GM23338 (cell line): ENCODE measurements at regions not wholly inside any gene's neighbourhood (a gene's known extent, or its start where the extent isn't known, plus 50 kb on each side); places are given as distances from the start of the nearest gene placed in this dataset.
A peak's percentile ranks its signal among the peaks of the same experiment; 100 is the strongest.

Source experiments
- ATAC-seq: fragments of 200-7000 bp; cut with Tn5 transposase; 3 replicates; pipeline ENCODE4 v1.9.1; 2020
- DNase-seq: peaks from one replicate; pipeline ENCODE4 v3.0.0-alpha.2; 2015; ENCODE audit warnings: low spot score
- H2AFZ ChIP-seq: fragments of 200-600 bp; sonication (generic); 2 replicates; pipeline ENCODE4 v1.8.0; 2016; ENCODE audit warnings: antibody characterized with exemption, mild to moderate bottlenecking, moderate library complexity
- H3F3A ChIP-seq: fragments of 200-600 bp; sonication (generic); replicated peaks from 2 replicates; pipeline ENCODE4 v1.8.0; 2017; ENCODE audit warnings: antibody characterized with exemption, mixed run types, low read depth
- H3K27ac ChIP-seq: fragments of 200-600 bp; sonication (generic); 2 replicates; pipeline ENCODE4 v1.6.1; 2016; ENCODE audit warnings: low read depth
- H3K27me3 ChIP-seq: fragments of 200-600 bp; sonication (generic); 2 replicates; pipeline ENCODE4 v1.8.0; 2016; ENCODE audit warnings: mild to moderate bottlenecking, mixed run types, moderate library complexity; ENCODE audit not compliant: insufficient read depth
- H3K36me3 ChIP-seq: fragments of 200-600 bp; sonication (generic); 2 replicates; pipeline ENCODE4 v1.8.0; 2016; ENCODE audit warnings: mild to moderate bottlenecking; ENCODE audit not compliant: insufficient read depth
- H3K4me1 ChIP-seq: fragments of 200-600 bp; sonication (generic); 2 replicates; pipeline ENCODE4 v1.8.0; 2016; ENCODE audit warnings: mild to moderate bottlenecking, moderate library complexity; ENCODE audit not compliant: insufficient read depth
- H3K4me2 ChIP-seq: fragments of 200-600 bp; sonication (generic); 2 replicates; pipeline ENCODE4 v1.7.1; 2017; ENCODE audit warnings: mixed run types
- H3K4me3 ChIP-seq: fragments of 200-600 bp; sonication (generic); 2 replicates; pipeline ENCODE4 v1.6.1; 2016; ENCODE audit warnings: mixed run types
- H3K79me2 ChIP-seq: fragments of 200-600 bp; sonication (generic); replicated peaks from 2 replicates; pipeline ENCODE4 v1.8.0; 2017; ENCODE audit warnings: mild to moderate bottlenecking; ENCODE audit not compliant: insufficient read depth
- H3K9me2 ChIP-seq: fragments of 200-600 bp; sonication (generic); 2 replicates; pipeline ENCODE4 v1.8.0; 2017; ENCODE audit not compliant: insufficient read depth
- H4K20me1 ChIP-seq: fragments of 200-600 bp; sonication (generic); replicated peaks from 2 replicates; pipeline ENCODE4 v1.8.0; 2017; ENCODE audit warnings: mild to moderate bottlenecking; ENCODE audit not compliant: insufficient read depth
- H3K27ac Mint-ChIP-seq: 2 replicates; pipeline ENCODE4 v1.8.0; 2020; ENCODE audit warnings: inconsistent platforms, mild to moderate bottlenecking, moderate library complexity, mixed read lengths
- H3K27me3 Mint-ChIP-seq: 3 replicates; pipeline ENCODE4 v1.8.0; 2022; ENCODE audit warnings: low read depth, mild to moderate bottlenecking, moderate library complexity, mixed read lengths, inconsistent platforms; ENCODE audit not compliant: insufficient read depth, poor library complexity
- H3K36me3 Mint-ChIP-seq: 3 replicates; pipeline ENCODE4 v1.8.0; 2021; ENCODE audit warnings: low read depth, mild to moderate bottlenecking, inconsistent platforms, moderate library complexity, mixed read lengths
- H3K4me1 Mint-ChIP-seq: 3 replicates; pipeline ENCODE4 v1.8.0; 2020; ENCODE audit warnings: mild to moderate bottlenecking, inconsistent platforms, mixed read lengths
- H3K4me3 Mint-ChIP-seq: 3 replicates; pipeline ENCODE4 v1.8.0; 2021; ENCODE audit warnings: moderate library complexity, mild to moderate bottlenecking, inconsistent platforms, mixed read lengths
- H3K9me3 Mint-ChIP-seq: 3 replicates; pipeline ENCODE4 v1.8.0; 2020; ENCODE audit warnings: moderate library complexity, mild to moderate bottlenecking, inconsistent platforms, mixed read lengths
- CREB1 ChIP-seq: fragments of 250-450 bp; sonication (Bioruptor Pico); IDR thresholded peaks from 2 replicates; pipeline ENCODE4 v1.5.0; 2020; ENCODE audit warnings: low read depth, mild to moderate bottlenecking, moderate library complexity
- EZH2 ChIP-seq: fragments of 200-600 bp; sonication (generic); IDR thresholded peaks from one replicate; pipeline ENCODE4 v1.8.0; 2017; ENCODE audit warnings: antibody characterized with exemption, mild to moderate bottlenecking, low read depth; ENCODE audit not compliant: unreplicated experiment
- EZH2phosphoT487 ChIP-seq: fragments of 200-600 bp; sonication (generic); IDR thresholded peaks from one replicate; pipeline ENCODE4 v1.8.1; 2018; ENCODE audit warnings: antibody characterized with exemption; ENCODE audit not compliant: unreplicated experiment
- JUNB ChIP-seq: IDR thresholded peaks from one replicate; pipeline ENCODE4 v1.6.1; 2016; ENCODE audit warnings: antibody characterized with exemption; ENCODE audit not compliant: unreplicated experiment
- NANOG ChIP-seq: IDR thresholded peaks from 2 replicates; pipeline ENCODE4 v1.6.1; 2016; ENCODE audit warnings: antibody characterized with exemption, borderline replicate concordance
- POLR2AphosphoS5 ChIP-seq: IDR thresholded peaks from 2 replicates; pipeline ENCODE4 v1.6.1; 2016; ENCODE audit warnings: antibody characterized with exemption, low read depth
- STAT1 ChIP-seq: IDR thresholded peaks from one replicate; pipeline ENCODE4 v1.6.1; 2016; ENCODE audit warnings: antibody characterized with exemption; ENCODE audit not compliant: unreplicated experiment
- ZNF114 ChIP-seq: fragments of 250-450 bp; sonication (Bioruptor Pico); IDR thresholded peaks from 2 replicates; pipeline ENCODE4 v1.5.0; 2020; ENCODE audit warnings: mild to moderate bottlenecking, moderate library complexity
- ZNF331 ChIP-seq: fragments of 250-450 bp; sonication (Bioruptor Pico); IDR thresholded peaks from 2 replicates; pipeline ENCODE4 v1.5.0; 2020; ENCODE audit warnings: low read depth, mild to moderate bottlenecking, moderate library complexity
- TF ChIP-seq, protein P1 (sequence below): IDR thresholded peaks from 2 replicates; pipeline ENCODE4 v1.6.1; 2016; ENCODE audit warnings: antibody characterized with exemption
- TF ChIP-seq, protein P2 (sequence below): IDR thresholded peaks from one replicate; pipeline ENCODE4 v1.6.1; 2018; ENCODE audit warnings: antibody characterized with exemption; ENCODE audit not compliant: unreplicated experiment
- TF ChIP-seq, protein P3 (sequence below), 2 experiments: fragments of 200-600 bp in 1 of 2; sonication (generic) in 1 of 2; conservative IDR thresholded peaks; 2 replicates each; pipeline versions ENCODE4 v1.5.1 to v1.6.1; 2016 to 2017; ENCODE audit warnings: antibody characterized with exemption in 2 of 2, low read depth in 2 of 2, mild to moderate bottlenecking in 2 of 2, moderate library complexity in 1 of 2

DNA sequence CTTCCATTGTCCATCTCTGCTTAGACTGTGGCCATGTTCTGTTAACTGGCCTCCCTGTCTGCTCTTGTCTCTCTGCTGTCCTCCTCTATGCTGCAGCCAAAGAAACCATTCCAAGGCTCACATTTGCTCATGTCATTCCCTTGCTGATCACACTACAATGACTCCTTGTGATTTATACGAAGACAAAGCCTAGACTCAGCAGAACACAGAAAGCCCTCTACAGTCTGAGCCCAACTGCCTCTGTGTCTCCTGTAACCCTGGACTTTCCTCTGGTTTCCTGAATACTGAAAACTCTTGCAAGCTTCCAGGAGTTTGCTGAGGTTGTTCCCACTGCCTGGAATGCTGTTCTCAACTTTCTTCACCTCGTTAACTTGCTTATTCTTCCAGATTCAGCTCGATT lies 191.8 kb downstream of the TMEM38B start:
- Mint-ChIP-seq H3K9me3 (no peaks in the 10 kb centered on the region; the same call in 2 of the 3 replicates), H3K4me1 (peaks cover 12% of the 10 kb centered on the region), H3K36me3 (no peaks in the 10 kb centered on the region), H3K27me3 (peaks cover 3% of the 10 kb centered on the region), H3K4me3 (no peak overlapping the region), H3K27ac (no peak overlapping the region)
- ATAC-seq (no peak), DNase-seq (no peak)
- no peaks in the 10 kb centered on the region for H3K4me1 ChIP-seq
- H3K4me2 ChIP-seq, result no peak overlapping the region
- H3K9me2 ChIP-seq, result no peaks in the 10 kb centered on the region
- H3K79me2 ChIP-seq, result no peaks in the 10 kb centered on the region
- no peaks in the 10 kb centered on the region for H3K36me3 ChIP-seq
- no peak overlapping the region for H3K4me3 ChIP-seq
- H2AFZ ChIP-seq, result no peak overlapping the region
- H3F3A ChIP-seq, result no peaks in the 10 kb centered on the region
- no peak for TF ChIP-seq EZH2phosphoT487
- no peak for TF ChIP-seq CREB1 (CRISPR knock-in tag)
- TF ChIP-seq, protein P1, sequence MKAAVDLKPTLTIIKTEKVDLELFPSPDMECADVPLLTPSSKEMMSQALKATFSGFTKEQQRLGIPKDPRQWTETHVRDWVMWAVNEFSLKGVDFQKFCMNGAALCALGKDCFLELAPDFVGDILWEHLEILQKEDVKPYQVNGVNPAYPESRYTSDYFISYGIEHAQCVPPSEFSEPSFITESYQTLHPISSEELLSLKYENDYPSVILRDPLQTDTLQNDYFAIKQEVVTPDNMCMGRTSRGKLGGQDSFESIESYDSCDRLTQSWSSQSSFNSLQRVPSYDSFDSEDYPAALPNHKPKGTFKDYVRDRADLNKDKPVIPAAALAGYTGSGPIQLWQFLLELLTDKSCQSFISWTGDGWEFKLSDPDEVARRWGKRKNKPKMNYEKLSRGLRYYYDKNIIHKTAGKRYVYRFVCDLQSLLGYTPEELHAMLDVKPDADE, result no peak
- TF ChIP-seq ZNF331, result no peak
- TF ChIP-seq, protein P2, sequence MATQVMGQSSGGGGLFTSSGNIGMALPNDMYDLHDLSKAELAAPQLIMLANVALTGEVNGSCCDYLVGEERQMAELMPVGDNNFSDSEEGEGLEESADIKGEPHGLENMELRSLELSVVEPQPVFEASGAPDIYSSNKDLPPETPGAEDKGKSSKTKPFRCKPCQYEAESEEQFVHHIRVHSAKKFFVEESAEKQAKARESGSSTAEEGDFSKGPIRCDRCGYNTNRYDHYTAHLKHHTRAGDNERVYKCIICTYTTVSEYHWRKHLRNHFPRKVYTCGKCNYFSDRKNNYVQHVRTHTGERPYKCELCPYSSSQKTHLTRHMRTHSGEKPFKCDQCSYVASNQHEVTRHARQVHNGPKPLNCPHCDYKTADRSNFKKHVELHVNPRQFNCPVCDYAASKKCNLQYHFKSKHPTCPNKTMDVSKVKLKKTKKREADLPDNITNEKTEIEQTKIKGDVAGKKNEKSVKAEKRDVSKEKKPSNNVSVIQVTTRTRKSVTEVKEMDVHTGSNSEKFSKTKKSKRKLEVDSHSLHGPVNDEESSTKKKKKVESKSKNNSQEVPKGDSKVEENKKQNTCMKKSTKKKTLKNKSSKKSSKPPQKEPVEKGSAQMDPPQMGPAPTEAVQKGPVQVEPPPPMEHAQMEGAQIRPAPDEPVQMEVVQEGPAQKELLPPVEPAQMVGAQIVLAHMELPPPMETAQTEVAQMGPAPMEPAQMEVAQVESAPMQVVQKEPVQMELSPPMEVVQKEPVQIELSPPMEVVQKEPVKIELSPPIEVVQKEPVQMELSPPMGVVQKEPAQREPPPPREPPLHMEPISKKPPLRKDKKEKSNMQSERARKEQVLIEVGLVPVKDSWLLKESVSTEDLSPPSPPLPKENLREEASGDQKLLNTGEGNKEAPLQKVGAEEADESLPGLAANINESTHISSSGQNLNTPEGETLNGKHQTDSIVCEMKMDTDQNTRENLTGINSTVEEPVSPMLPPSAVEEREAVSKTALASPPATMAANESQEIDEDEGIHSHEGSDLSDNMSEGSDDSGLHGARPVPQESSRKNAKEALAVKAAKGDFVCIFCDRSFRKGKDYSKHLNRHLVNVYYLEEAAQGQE, result no peak
- no peak for TF ChIP-seq STAT1
- no peak for TF ChIP-seq ZNF114 (CRISPR knock-in tag)
- no peaks in the 10 kb centered on the region for H4K20me1 ChIP-seq
- no peaks in the 10 kb centered on the region for H3K27me3 ChIP-seq
- H3K27ac ChIP-seq, result no peak overlapping the region

DNA sequence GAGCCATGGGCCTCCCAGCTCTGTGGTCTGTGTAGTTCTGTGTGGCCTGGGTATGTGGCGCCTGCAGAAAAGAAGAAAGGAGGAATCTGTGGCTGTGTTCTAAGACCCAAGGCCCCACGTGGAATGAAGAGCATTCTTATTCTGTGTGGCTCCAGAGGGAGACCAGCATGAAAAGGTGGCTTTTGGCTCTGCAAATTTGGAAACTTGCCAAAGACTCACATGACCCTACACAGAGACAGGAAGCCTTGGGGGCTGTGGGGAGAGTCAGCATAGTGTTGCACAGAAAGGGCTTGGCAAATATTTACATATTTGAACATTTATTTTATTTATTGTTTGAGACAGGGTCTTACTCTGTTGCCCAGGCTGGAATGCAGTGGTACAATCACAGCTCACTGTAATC lies 193.3 kb downstream of the TMEM38B start:
- Histone ChIP-seq H3K4me1 (no peaks in the 10 kb centered on the region), H3K27me3 (no peaks in the 10 kb centered on the region), H3K4me2 (no peak overlapping the region), H3K79me2 (no peaks in the 10 kb centered on the region), H3K4me3 (no peak overlapping the region), H3F3A (no peaks in the 10 kb centered on the region), H4K20me1 (no peaks in the 10 kb centered on the region), H2AFZ (0 out of 2 replicates have a peak overlapping the region, but pooled peaks have one; percentile 32), H3K36me3 (no peaks in the 10 kb centered on the region), H3K27ac (no peak overlapping the region), H3K9me2 (no peaks in the 10 kb centered on the region)
- H3K4me3 Mint-ChIP-seq, result no peak overlapping the region
- no peak for DNase-seq
- H3K9me3 Mint-ChIP-seq, result no peaks in the 10 kb centered on the region; the same call in 2 of the 3 replicates
- H3K27ac Mint-ChIP-seq, result 0 out of 2 replicates have a peak overlapping the region, but pooled peaks have one; percentile 46
- peaks cover 3% of the 10 kb centered on the region for H3K27me3 Mint-ChIP-seq
- no peaks in the 10 kb centered on the region for H3K36me3 Mint-ChIP-seq
- ATAC-seq, result no peak
- peaks cover 12% of the 10 kb centered on the region for H3K4me1 Mint-ChIP-seq
- TF ChIP-seq CREB1 (CRISPR knock-in tag) (no peak), POLR2AphosphoS5 (no peak), EZH2 (no peak), ZNF331 (no peak), ZNF114 (CRISPR knock-in tag) (no peak), NANOG (no peak), STAT1 (no peak), EZH2phosphoT487 (no peak), JUNB (no peak)
- TF ChIP-seq, protein P3, sequence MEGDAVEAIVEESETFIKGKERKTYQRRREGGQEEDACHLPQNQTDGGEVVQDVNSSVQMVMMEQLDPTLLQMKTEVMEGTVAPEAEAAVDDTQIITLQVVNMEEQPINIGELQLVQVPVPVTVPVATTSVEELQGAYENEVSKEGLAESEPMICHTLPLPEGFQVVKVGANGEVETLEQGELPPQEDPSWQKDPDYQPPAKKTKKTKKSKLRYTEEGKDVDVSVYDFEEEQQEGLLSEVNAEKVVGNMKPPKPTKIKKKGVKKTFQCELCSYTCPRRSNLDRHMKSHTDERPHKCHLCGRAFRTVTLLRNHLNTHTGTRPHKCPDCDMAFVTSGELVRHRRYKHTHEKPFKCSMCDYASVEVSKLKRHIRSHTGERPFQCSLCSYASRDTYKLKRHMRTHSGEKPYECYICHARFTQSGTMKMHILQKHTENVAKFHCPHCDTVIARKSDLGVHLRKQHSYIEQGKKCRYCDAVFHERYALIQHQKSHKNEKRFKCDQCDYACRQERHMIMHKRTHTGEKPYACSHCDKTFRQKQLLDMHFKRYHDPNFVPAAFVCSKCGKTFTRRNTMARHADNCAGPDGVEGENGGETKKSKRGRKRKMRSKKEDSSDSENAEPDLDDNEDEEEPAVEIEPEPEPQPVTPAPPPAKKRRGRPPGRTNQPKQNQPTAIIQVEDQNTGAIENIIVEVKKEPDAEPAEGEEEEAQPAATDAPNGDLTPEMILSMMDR (conservative IDR thresholded peaks at IDR 0.05; ENCODE audit: low read depth in 2 of 2), result no peak
- TF ChIP-seq, protein P2, result no peak
